K562 (cell line): ENCODE measurements at regions not wholly inside any gene's neighbourhood (a gene's known extent, or its start where the extent isn't known, plus 50 kb on each side); places are given as distances from the start of the nearest gene placed in this dataset.

Experiments
- ATAC-seq: fragments of 200-7000 bp; cut with Tn5 transposase; 3 replicates; pipeline ENCODE4 v1.9.1; 2020; ENCODE audit warnings: moderate library complexity
- BruUV-seq: library from RNA; stranded (reverse); fragments of 400-500 nt; replicated peaks from 2 replicates; lab custom pipeline; 2021; lab: Mats Ljungman, UMichigan
- CTCF ChIA-PET: fragments of 300-600 bp; formaldehyde crosslinking; extraction: SDS; loops from one replicate; lab custom pipeline; 2021; ENCODE audit warnings: low intra/inter-chr PET ratio; lab: Yijun Ruan, JAX
- POLR2A ChIA-PET: fragments of 300-600, 350-650 bp; sonication (Branson Sonifier 250); formaldehyde crosslinking; extraction: SDS; loops from one replicate; lab custom pipeline; 2021; ENCODE audit warnings: antibody characterized with exemption, inconsistent platforms; lab: Yijun Ruan, JAX
- DNase-seq, 4 experiments: peaks; one replicate each; pipeline versions ENCODE4 v3.0.0 to v3.0.0-alpha.2; 2011 to 2018; ENCODE audit warnings: low spot score in 3 of 4, mixed read lengths in 3 of 4; ENCODE audit errors: extremely low read depth in 1 of 4
- FAIRE-seq: peaks from 2 replicates; lab custom pipeline; 2011; peaks lifted over from hg19 to GRCh38; lab: Jason Lieb, UNC
- H2AFZ ChIP-seq: 2 replicates; pipeline ENCODE4 v1.6.0; 2011; ENCODE audit warnings: low read depth, low read length, control low read depth, inconsistent platforms
- H3K27ac ChIP-seq: fragments of 200-600 bp; 3 replicates; pipeline ENCODE4 v1.8.0; 2011; ENCODE audit warnings: low read depth, mild to moderate bottlenecking, control low read depth, inconsistent platforms, low read length, moderate library complexity, mixed read lengths; ENCODE audit errors: extremely low read depth
- H3K27me3 ChIP-seq, 2 experiments: fragments of 300-600 bp in 1 of 2; 2 replicates in 1 of 2; 3 replicates in 1 of 2; pipeline versions ENCODE4 v1.6.0 to v1.8.0; 2011; ENCODE audit warnings: inconsistent platforms in 2 of 2, low read length in 2 of 2, mild to moderate bottlenecking in 1 of 2, mixed read lengths in 1 of 2, moderate library complexity in 1 of 2; ENCODE audit not compliant: control insufficient read depth in 2 of 2, insufficient read depth in 2 of 2
- H3K36me3 ChIP-seq: fragments of 300-600 bp; 3 replicates; pipeline ENCODE4 v1.8.0; 2011; ENCODE audit warnings: mild to moderate bottlenecking, low read length, inconsistent platforms; ENCODE audit not compliant: control insufficient read depth, insufficient read depth
- H3K4me1 ChIP-seq, 2 experiments: fragments of 200-600 bp in 1 of 2; replicated peaks in 1 of 2; 2 replicates in 1 of 2; 3 replicates in 1 of 2; pipeline versions ENCODE4 v1.5.1 to v1.8.0; 2011; ENCODE audit warnings: inconsistent platforms in 2 of 2, low read length in 2 of 2, mild to moderate bottlenecking in 1 of 2, mixed read lengths in 1 of 2, moderate library complexity in 1 of 2; ENCODE audit not compliant: control insufficient read depth in 2 of 2, insufficient read depth in 2 of 2
- H3K4me2 ChIP-seq: 2 replicates; pipeline ENCODE4 v1.6.1; 2011; ENCODE audit warnings: low read length, control low read depth, inconsistent platforms, mixed read lengths; ENCODE audit not compliant: insufficient read depth
- H3K4me3 ChIP-seq: fragments of 200-600 bp; sonication (generic), shearing (Covaris generic); 2 replicates; pipeline ENCODE4 v1.5.1; 2016; ENCODE audit warnings: control low read depth, inconsistent platforms
- H3K79me2 ChIP-seq: fragments of 200-600 bp; 3 replicates; pipeline ENCODE4 v1.8.0; 2011; ENCODE audit warnings: low read length, inconsistent platforms; ENCODE audit not compliant: control insufficient read depth, insufficient read depth
- H3K9ac ChIP-seq, 2 experiments: 2 replicates each; pipeline versions ENCODE4 v1.6.0 to v1.6.1; 2011; ENCODE audit warnings: low read depth in 2 of 2, low read length in 2 of 2, control low read depth in 1 of 2, inconsistent platforms in 1 of 2, mild to moderate bottlenecking in 1 of 2, mixed read lengths in 1 of 2; ENCODE audit not compliant: insufficient read depth in 1 of 2
- H3K9me1 ChIP-seq: one replicate; pipeline ENCODE4 v1.6.0; 2011; ENCODE audit warnings: inconsistent platforms, mild to moderate bottlenecking, low read length, moderate library complexity; ENCODE audit not compliant: control insufficient read depth, insufficient read depth
- H3K9me3 ChIP-seq: replicated peaks from 2 replicates; pipeline ENCODE4 v1.5.1; 2011; ENCODE audit warnings: low read depth, low read length, inconsistent platforms; ENCODE audit not compliant: control insufficient read depth, insufficient read depth
- H4K20me1 ChIP-seq: replicated peaks from 2 replicates; pipeline ENCODE4 v1.6.1; 2011; ENCODE audit warnings: low read length, inconsistent platforms, mixed read lengths; ENCODE audit not compliant: control insufficient read depth, insufficient read depth
- TBL1XR1 ChIP-seq, 2 experiments: IDR thresholded peaks; 2 replicates each; pipeline ENCODE4 v1.6.1; 2012; ENCODE audit warnings: improper control_type of control experiment in 2 of 2, low read length in 2 of 2, mild to moderate bottlenecking in 1 of 2
- WGBS: fragments of 100-300 bp; shearing (Covaris generic); methylation state at CpG from one replicate; pipeline ENCODE4 v1.1.6; 2016; ENCODE audit warnings: low coverage, mixed read lengths; ENCODE audit not compliant: insufficient coverage; ENCODE audit errors: missing lambda C conversion rate; 5-methylcytosine and 5-hydroxymethylcytosine counted together
- in situ Hi-C: fragments of 300-500 bp; cut with MboI; formaldehyde crosslinking; loops from 4 replicates; pipeline ENCODE4 v1.15.0; 2018; ENCODE audit warnings: inconsistent platforms, mixed read lengths
- intact Hi-C: fragments of 100-400 bp; cut with micrococcal nuclease; formaldehyde crosslinking; loops from 2 replicates; pipeline ENCODE4 v1.14.2; 2022
- TF ChIP-seq, protein P1 (sequence below): fragments of 250-450 bp; sonication (Bioruptor Pico); IDR thresholded peaks from 2 replicates; pipeline ENCODE4 v1.6.1; 2021; ENCODE audit warnings: mild to moderate bottlenecking
- TF ChIP-seq, protein P2 (sequence below): fragments of 250-450 bp; sonication (Bioruptor Pico); IDR thresholded peaks from 2 replicates; pipeline ENCODE4 v1.9.0; 2021; ENCODE audit warnings: mild to moderate bottlenecking, inconsistent platforms

DNA sequence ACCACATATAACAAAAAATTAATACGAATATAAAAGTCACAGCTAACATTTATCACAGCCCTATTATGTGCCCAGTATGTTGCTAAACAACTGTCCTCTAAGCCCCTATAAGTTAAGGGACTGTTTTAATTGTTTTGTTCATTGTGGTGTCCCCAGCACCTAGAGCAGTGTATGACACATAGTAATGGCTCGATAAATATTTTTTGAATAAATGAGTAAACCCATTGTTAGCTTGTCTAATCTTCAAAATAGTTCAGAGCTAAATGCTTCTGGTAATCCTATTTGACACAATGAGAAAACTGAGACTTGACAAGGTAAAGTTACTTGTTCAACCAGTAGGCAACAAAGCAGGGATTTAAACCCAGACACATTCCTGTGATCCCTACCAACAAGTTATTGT lies 78.4 kb upstream of the NEUROD6 start:
- H3K27me3 ChIP-seq: no peaks in the 10 kb centered on the region; a peak in 1 of 5 replicates
- H3K79me2 ChIP-seq: no peaks in the 10 kb centered on the region
- 0% methylated on average over 2 of the region's 2 CpGs for WGBS
- H3K27ac ChIP-seq: no peak overlapping the region
- ChIA-PET POLR2A (interaction anchor here (1.8 kb wide), 1 partner anchor 9 kb away, joined by 3 read pairs; no protein-coding TSS in a partner anchor), CTCF (no interaction called here)
- FAIRE-seq: no peak
- H3K9me1 ChIP-seq: no peaks in the 10 kb centered on the region
- intact Hi-C loops: no loop called here
- no TSS peak for BruUV-seq
- TF ChIP-seq TBL1XR1 (IDR thresholded peaks at IDR 0.05; ENCODE audit: low read length in 2 of 2): no peak
- TF ChIP-seq, protein P1, sequence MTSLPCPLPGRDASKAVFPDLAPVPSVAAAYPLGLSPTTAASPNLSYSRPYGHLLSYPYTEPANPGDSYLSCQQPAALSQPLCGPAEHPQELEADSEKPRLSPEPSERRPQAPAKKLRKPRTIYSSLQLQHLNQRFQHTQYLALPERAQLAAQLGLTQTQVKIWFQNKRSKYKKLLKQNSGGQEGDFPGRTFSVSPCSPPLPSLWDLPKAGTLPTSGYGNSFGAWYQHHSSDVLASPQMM (CRISPR knock-in tag): no peak
- TF ChIP-seq, protein P2, sequence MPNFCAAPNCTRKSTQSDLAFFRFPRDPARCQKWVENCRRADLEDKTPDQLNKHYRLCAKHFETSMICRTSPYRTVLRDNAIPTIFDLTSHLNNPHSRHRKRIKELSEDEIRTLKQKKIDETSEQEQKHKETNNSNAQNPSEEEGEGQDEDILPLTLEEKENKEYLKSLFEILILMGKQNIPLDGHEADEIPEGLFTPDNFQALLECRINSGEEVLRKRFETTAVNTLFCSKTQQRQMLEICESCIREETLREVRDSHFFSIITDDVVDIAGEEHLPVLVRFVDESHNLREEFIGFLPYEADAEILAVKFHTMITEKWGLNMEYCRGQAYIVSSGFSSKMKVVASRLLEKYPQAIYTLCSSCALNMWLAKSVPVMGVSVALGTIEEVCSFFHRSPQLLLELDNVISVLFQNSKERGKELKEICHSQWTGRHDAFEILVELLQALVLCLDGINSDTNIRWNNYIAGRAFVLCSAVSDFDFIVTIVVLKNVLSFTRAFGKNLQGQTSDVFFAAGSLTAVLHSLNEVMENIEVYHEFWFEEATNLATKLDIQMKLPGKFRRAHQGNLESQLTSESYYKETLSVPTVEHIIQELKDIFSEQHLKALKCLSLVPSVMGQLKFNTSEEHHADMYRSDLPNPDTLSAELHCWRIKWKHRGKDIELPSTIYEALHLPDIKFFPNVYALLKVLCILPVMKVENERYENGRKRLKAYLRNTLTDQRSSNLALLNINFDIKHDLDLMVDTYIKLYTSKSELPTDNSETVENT (CRISPR knock-in tag): no peak
- no peak overlapping the region for H3K9ac ChIP-seq
- no peak overlapping the region for H3K4me2 ChIP-seq
- no peaks in the 10 kb centered on the region for H3K9me3 ChIP-seq
- no peak for ATAC-seq
- H2AFZ ChIP-seq: no peak overlapping the region
- no peaks in the 10 kb centered on the region for H3K4me1 ChIP-seq
- in situ Hi-C loops: no loop called here
- no peak overlapping the region for H3K4me3 ChIP-seq
- no peaks in the 10 kb centered on the region for H3K36me3 ChIP-seq
- H4K20me1 ChIP-seq: no peaks in the 10 kb centered on the region
- DNase-seq: no peak
